Kidney (tissue), 13 donors: ENCODE measurements at regions not wholly inside any gene's neighbourhood (a gene's known extent, or its start where the extent isn't known, plus 50 kb on each side); places are given as distances from the start of the nearest gene placed in this dataset.

Experiments
- DNase-seq, 5 donors: peaks; one replicate each; pipeline ENCODE4 v3.0.0-alpha.2; 2013 to 2020
- FAIRE-seq: peaks from 2 replicates; lab custom pipeline; 2012; peaks lifted over from hg19 to GRCh38; lab: Jason Lieb, UNC
- H3K27ac ChIP-seq, 2 donors: one replicate each; pipeline ENCODE4 v1.7.0; 2013; ENCODE audit warnings: low read depth in 2 of 2, low read length in 2 of 2, inconsistent platforms in 1 of 2
- H3K27me3 ChIP-seq: one replicate; pipeline ENCODE4 v1.7.1; 2013; ENCODE audit warnings: low read length, inconsistent platforms; ENCODE audit not compliant: control insufficient read depth, insufficient read depth
- H3K36me3 ChIP-seq, 3 donors: one replicate each; pipeline versions ENCODE4 v1.7.0 to v1.7.1; 2013; ENCODE audit warnings: low read length in 3 of 3, control low read depth in 1 of 3, inconsistent platforms in 1 of 3; ENCODE audit not compliant: insufficient read depth in 3 of 3, control insufficient read depth in 2 of 3
- H3K4me1 ChIP-seq, 3 donors: one replicate each; pipeline versions ENCODE4 v1.7.0 to v1.7.1; 2013; ENCODE audit warnings: low read length in 3 of 3, inconsistent platforms in 1 of 3, low read depth in 1 of 3; ENCODE audit not compliant: control insufficient read depth in 2 of 3, insufficient read depth in 2 of 3
- H3K4me3 ChIP-seq, 3 donors: one replicate each; pipeline versions ENCODE4 v1.7.0 to v1.8.1; 2013; ENCODE audit warnings: low read length in 3 of 3, control low read depth in 1 of 3, inconsistent platforms in 1 of 3
- H3K9ac ChIP-seq, 3 donors: one replicate each; pipeline versions ENCODE4 v1.7.0 to v1.7.1; 2013; ENCODE audit warnings: low read length in 3 of 3, control low read depth in 1 of 3, inconsistent platforms in 1 of 3
- H3K9me3 ChIP-seq, 3 donors: one replicate each; pipeline versions ENCODE4 v1.7.0 to v1.7.1; 2013; ENCODE audit warnings: low read length in 3 of 3, control low read depth in 1 of 3, inconsistent platforms in 1 of 3; ENCODE audit not compliant: control insufficient read depth in 2 of 3, insufficient read depth in 1 of 3
- intact Hi-C: fragments of 100-400 bp; cut with DNase I; formaldehyde crosslinking; loops from one replicate; pipeline ENCODE4 v1.11.1; 2022
- TF ChIP-seq, protein P1 (sequence below): IDR thresholded peaks from 3 replicates; pipeline ENCODE4 v1.5.1; 2012; ENCODE audit warnings: mild to moderate bottlenecking, moderate library complexity, borderline replicate concordance; ENCODE audit not compliant: insufficient read depth; ENCODE audit errors: extremely low read depth
- donor health status: control.
- donor health status: control.
- donor health status: control.
- donor health status: control.
- donor health status: control.
- donor health status: DM: yes; HTN: yes; CAD: no.
- donor health status: Normal renal cell carcinoma (clear cell type).

DNA sequence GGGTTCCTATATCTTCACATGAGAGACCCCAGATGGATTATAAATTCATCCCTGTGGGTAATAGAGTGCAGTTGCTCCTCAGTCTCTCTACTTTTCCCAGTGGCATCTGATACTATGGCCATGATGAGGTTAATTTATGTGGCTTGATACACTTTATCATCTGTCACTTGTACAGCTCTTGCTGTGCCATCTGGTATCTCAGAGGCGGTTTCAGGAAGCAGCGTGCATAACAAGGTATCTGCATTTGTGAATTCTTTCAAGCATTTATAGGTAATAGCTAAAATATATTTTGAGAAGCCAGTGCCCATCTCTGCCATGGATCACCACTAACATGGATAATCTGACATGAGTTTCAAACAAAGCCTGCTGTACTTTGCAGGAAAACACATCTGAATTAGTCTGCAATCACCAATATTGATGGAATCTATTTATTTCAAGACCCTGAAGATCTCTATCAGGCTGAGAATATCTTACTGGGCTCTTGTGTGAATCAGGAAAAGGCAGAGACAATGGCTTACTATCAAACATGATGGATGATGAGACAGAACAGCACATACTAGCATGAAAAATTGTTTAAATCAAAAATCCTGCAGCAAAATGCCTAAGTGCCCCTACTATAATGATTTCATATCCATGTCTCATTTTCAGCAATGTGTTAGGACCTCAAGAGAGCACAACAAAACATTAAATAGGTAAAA is 548.7 kb upstream of the MAP3K7 start:
- Histone ChIP-seq H3K9ac (no peak overlapping the region), H3K4me1 (no peaks in the 10 kb centered on the region), H3K36me3 (no peaks in the 10 kb centered on the region), H3K9me3 (no peaks in the 10 kb centered on the region), H3K27me3 (no peaks in the 10 kb centered on the region), H3K27ac (no peak overlapping the region), H3K4me3 (no peak overlapping the region)
- TF ChIP-seq, protein P1, sequence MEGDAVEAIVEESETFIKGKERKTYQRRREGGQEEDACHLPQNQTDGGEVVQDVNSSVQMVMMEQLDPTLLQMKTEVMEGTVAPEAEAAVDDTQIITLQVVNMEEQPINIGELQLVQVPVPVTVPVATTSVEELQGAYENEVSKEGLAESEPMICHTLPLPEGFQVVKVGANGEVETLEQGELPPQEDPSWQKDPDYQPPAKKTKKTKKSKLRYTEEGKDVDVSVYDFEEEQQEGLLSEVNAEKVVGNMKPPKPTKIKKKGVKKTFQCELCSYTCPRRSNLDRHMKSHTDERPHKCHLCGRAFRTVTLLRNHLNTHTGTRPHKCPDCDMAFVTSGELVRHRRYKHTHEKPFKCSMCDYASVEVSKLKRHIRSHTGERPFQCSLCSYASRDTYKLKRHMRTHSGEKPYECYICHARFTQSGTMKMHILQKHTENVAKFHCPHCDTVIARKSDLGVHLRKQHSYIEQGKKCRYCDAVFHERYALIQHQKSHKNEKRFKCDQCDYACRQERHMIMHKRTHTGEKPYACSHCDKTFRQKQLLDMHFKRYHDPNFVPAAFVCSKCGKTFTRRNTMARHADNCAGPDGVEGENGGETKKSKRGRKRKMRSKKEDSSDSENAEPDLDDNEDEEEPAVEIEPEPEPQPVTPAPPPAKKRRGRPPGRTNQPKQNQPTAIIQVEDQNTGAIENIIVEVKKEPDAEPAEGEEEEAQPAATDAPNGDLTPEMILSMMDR: no peak
- no peak for FAIRE-seq
- no peak for DNase-seq
- intact Hi-C loops: no loop called here

DNA sequence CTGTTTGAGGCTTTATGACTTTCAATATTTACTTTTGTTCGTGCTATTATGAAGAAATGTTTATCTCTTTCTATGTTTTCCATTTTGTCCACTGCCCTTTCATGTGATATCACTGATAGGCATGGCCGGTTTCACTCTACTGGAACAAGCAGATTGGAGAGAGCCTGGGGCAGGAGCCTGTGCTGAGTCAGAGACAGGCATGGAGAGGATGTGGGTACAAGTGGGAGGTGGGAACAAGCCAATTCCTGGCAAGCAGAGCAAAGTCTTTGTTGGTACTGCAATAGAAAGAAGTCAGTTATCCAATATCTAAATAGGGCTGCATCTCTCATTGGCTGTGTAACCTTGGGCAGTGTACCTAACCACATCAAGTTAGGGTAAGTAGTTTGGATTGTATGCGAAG is 545.6 kb upstream of the MAP3K7 start:
- no peak overlapping the region for H3K9ac ChIP-seq
- no peak overlapping the region for H3K4me3 ChIP-seq
- TF ChIP-seq, protein P1: no peak
- H3K9me3 ChIP-seq: no peaks in the 10 kb centered on the region
- DNase-seq (no peak), FAIRE-seq (no peak)
- no peak overlapping the region for H3K27ac ChIP-seq
- intact Hi-C loops: no loop called here
- H3K36me3 ChIP-seq: no peaks in the 10 kb centered on the region
- no peaks in the 10 kb centered on the region for H3K4me1 ChIP-seq
- no peaks in the 10 kb centered on the region for H3K27me3 ChIP-seq

DNA sequence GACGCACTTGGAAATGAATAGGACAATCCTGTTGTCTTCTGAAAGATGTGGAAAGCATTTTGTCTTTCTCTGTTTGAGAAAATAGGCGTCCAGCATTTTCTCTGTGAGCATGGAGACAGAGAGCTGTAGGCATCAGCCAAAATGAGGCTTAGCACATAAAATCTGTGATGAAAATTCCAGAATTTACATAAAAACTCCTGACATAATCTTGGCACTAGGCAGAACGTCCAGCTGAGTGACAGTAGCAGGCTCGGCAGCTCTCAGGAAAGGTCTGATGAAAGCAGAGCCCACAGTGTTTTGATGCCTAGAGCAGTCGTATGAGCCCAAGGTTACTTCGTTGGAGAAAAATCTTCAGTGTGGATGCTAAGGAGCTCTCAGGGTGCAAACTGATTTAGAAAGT is 543.3 kb upstream of the MAP3K7 start:
- Histone ChIP-seq H3K36me3 (no peaks in the 10 kb centered on the region), H3K27me3 (no peaks in the 10 kb centered on the region), H3K9ac (no peak overlapping the region), H3K4me3 (no peak overlapping the region), H3K9me3 (no peaks in the 10 kb centered on the region), H3K27ac (no peak overlapping the region), H3K4me1 (no peaks in the 10 kb centered on the region)
- no peak for FAIRE-seq
- intact Hi-C loops: no loop called here
- TF ChIP-seq, protein P1: no peak
- no peak for DNase-seq

DNA sequence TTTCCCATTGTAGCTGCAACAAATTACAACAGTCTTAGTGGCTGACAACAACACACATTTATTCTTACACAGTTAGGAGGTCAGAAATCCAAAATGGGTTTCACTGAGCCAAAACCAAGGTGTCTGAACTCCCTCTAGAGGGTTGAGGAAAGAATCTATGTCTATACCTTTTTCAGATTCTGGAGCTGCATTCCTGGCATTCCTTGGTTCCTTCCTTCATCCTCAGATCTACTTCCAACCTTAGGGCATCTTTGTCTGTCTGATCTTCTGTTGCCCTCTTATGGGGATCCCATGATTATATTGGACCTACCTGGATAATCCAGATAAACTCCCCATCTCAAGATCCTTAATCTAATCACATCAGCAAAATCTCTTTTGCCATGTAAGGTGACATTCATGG is 540.9 kb upstream of the MAP3K7 start:
- TF ChIP-seq, protein P1: no peak
- no peak for FAIRE-seq

More for the DNA sequence above, 540.9 kb upstream of the MAP3K7 start:
- intact Hi-C loops: no loop called here
- H3K4me3 ChIP-seq: no peak overlapping the region
- no peak overlapping the region for H3K9ac ChIP-seq
- H3K27me3 ChIP-seq: no peaks in the 10 kb centered on the region
- no peak overlapping the region for H3K27ac ChIP-seq
- no peak for DNase-seq
- no peaks in the 10 kb centered on the region for H3K9me3 ChIP-seq
- H3K4me1 ChIP-seq: no peaks in the 10 kb centered on the region
- no peaks in the 10 kb centered on the region for H3K36me3 ChIP-seq
